ENCODE measurements at regions not wholly inside any gene's neighbourhood (a gene's known extent, or its start where the extent isn't known, plus 50 kb on each side); places are given as distances from the start of the nearest gene placed in this dataset.

DNA sequence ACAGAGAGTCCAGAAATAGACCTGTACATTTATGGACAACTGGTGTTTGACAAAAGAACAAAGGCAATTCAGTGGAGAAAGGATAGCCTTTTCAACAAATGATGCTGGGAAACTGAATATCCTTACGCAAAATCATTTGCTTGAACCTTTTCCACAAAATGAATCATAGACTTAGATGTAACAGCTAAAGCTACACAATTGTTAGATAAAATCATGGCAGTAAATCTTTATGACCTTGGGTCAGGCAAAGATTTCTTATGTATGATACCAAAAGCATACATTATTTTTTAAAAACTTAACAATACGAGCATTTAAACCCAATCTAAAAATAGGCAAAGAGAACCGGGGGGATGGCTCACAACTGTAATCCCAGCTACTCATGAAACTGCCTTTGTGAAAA is 73.5 kb upstream of the DST start:
- Histone ChIP-seq H3K4me1 (ENCODE audit: insufficient read depth, low read length) (peaks cover 17% of the 10 kb centered on the region; the same call in 1 of the 2 replicates), H2AK5ac (ENCODE audit: insufficient read length, low read length) (no peak overlapping the region), H2BK120ac (ENCODE audit: low read depth, low read length, poor library complexity, severe bottlenecking) (no peak overlapping the region), H2BK5ac (ENCODE audit: insufficient read length, low read length) (no peak overlapping the region), H4K5ac (ENCODE audit: insufficient read length, low read depth, low read length) (no peak overlapping the region), H2BK15ac (ENCODE audit: low read depth, low read length) (no peak overlapping the region), H3K23ac (ENCODE audit: insufficient read length, low read depth, low read length) (no peak overlapping the region), H3K4ac (ENCODE audit: low read depth, low read length) (no peak overlapping the region), H2BK12ac (ENCODE audit: insufficient read length, low read depth, low read length) (no peak overlapping the region), H3K14ac (ENCODE audit: insufficient read depth, low read length) (no peak overlapping the region), H3K79me2 (ENCODE audit: insufficient read depth, low read length) (no peaks in the 10 kb centered on the region; the same call in 1 of the 2 replicates), H3K4me2 (ENCODE audit: insufficient read depth, insufficient read length, low read length) (no peak overlapping the region), H4K91ac (ENCODE audit: insufficient read length, low read depth, low read length) (no peak overlapping the region), H3K56ac (ENCODE audit: insufficient read length, low read depth, low read length) (no peak overlapping the region), H3K27ac (ENCODE audit: insufficient read length, low read depth, low read length) (no peak overlapping the region), H2AFZ (ENCODE audit: low read length) (no peak overlapping the region), H3K27me3 (ENCODE audit: insufficient read depth, low read length) (no peaks in the 10 kb centered on the region), H4K8ac (replicated peaks; ENCODE audit: insufficient read length, low read depth, low read length) (no peak overlapping the region), H3K23me2 (ENCODE audit: insufficient read length, low read depth, low read length, poor library complexity, severe bottlenecking) (no peaks in the 10 kb centered on the region), H3T11ph (ENCODE audit: low read length) (no peak overlapping the region), H2BK20ac (ENCODE audit: low read depth, low read length, poor library complexity, severe bottlenecking) (no peak overlapping the region), H3K9ac (ENCODE audit: extremely low read depth, insufficient read length, low read length) (no peak overlapping the region), H3K79me1 (ENCODE audit: insufficient read depth, low read depth, low read length, poor library complexity, severe bottlenecking) (peaks cover 4% of the 10 kb centered on the region), H3K18ac (ENCODE audit: insufficient read length, low read depth, low read length) (no peak overlapping the region), H3K9me3 (ENCODE audit: control insufficient read depth, low read depth, low read length) (no peaks in the 10 kb centered on the region), H4K20me1 (ENCODE audit: control insufficient read depth, insufficient read depth, insufficient read length) (no peaks in the 10 kb centered on the region)
- no peak overlapping the region for H3K27ac Mint-ChIP-seq
- peaks cover 67% of the 10 kb centered on the region in 2 experiments for H3K4me1 Mint-ChIP-seq
- no peak overlapping the region for H3K4me3 Mint-ChIP-seq
- peaks cover 21 to 25% of the 10 kb centered on the region in 2 experiments for H3K9me3 Mint-ChIP-seq
- DNase-seq = no peak
- WGBS (ENCODE audit: extremely low coverage, insufficient read length, low lambda C conversion rate) = no CpG with 5 or more reads among the region's 3 CpGs
- TF ChIP-seq CTCF (conservative IDR thresholded peaks at IDR 0.05) = no peak
- peaks cover 20 to 31% (median 21%) of the 10 kb centered on the region in 3 experiments for H3K36me3 Mint-ChIP-seq (ENCODE audit: insufficient read depth in 1 of 3, low read depth in 3 of 3)
- H3K27me3 Mint-ChIP-seq (ENCODE audit: low read depth) = no peaks in the 10 kb centered on the region
